Inflammatory macrophage treated with lipopolysaccharide for 1 hour (primary cell): ENCODE measurements at regions not wholly inside any gene's neighbourhood (a gene's known extent, or its start where the extent isn't known, plus 50 kb on each side); places are given as distances from the start of the nearest gene placed in this dataset.
"Not testable (repeated sequence)": the region's sequence is repeated elsewhere in the genome, so short reads cannot be mapped to it uniquely, and the experiment has no call there.

Experiments used
- DNase-seq, 2 donors: peaks; one replicate each; pipeline ENCODE4 v3.0.0-alpha.2; 2020 to 2022

- peak; percentile 18 to 44 for DNase-seq
Measured at GRCh38 chr7:47088329-47089067, 493.4 kb downstream of the TNS3 start.

GRCh38 chr7:47087866-47088265 lies 494.0 kb downstream of the TNS3 start:
- DNase-seq: no peak

- DNase-seq: no peak
Measured at GRCh38 chr7:47085491-47086275, 496.2 kb downstream of the TNS3 start.

- no peak for DNase-seq
Measured at GRCh38 chr7:47083476-47084250, 498.2 kb downstream of the TNS3 start.

- no peak for DNase-seq
Measured at GRCh38 chr7:47080816-47081215, 501.1 kb downstream of the TNS3 start.

GRCh38 chr7:47078241-47078640 lies 503.7 kb downstream of the TNS3 start:
- no peak for DNase-seq

- no peak for DNase-seq
Measured at GRCh38 chr7:47074702-47075153, 507.2 kb downstream of the TNS3 start.

GRCh38 chr7:47073284-47073683 lies 508.6 kb downstream of the TNS3 start:
- no peak for DNase-seq

- no peak for DNase-seq
Measured at GRCh38 chr7:47071866-47072265, 510.0 kb downstream of the TNS3 start.

- no peak for DNase-seq
Measured at GRCh38 chr7:47069385-47070076, 512.4 kb downstream of the TNS3 start.

GRCh38 chr7:47066976-47067614 lies 514.8 kb downstream of the TNS3 start:
- no peak for DNase-seq

- no peak for DNase-seq
Measured at GRCh38 chr7:47056731-47057130, 525.2 kb downstream of the TNS3 start.

GRCh38 chr7:47052541-47053208 lies 529.2 kb downstream of the TNS3 start:
- not testable (repeated sequence) for DNase-seq

GRCh38 chr7:47049234-47049774 lies 532.6 kb downstream of the TNS3 start:
- DNase-seq: no peak

- no peak for DNase-seq
Measured at GRCh38 chr7:47047384-47047783, 534.5 kb downstream of the TNS3 start.

- DNase-seq: no peak
Measured at GRCh38 chr7:47046949-47047348, 535.0 kb downstream of the TNS3 start.

GRCh38 chr7:47045207-47046051 lies 536.5 kb downstream of the TNS3 start:
- no peak for DNase-seq

- DNase-seq: no peak
Measured at GRCh38 chr7:47044625-47045024, 537.3 kb downstream of the TNS3 start.

- no peak for DNase-seq
Measured at GRCh38 chr7:47043304-47043703, 538.6 kb downstream of the TNS3 start.

GRCh38 chr7:47042669-47043068 lies 539.2 kb downstream of the TNS3 start:
- no peak for DNase-seq
